DMS 273 (cell line): ENCODE measurements at regions not wholly inside any gene's neighbourhood (a gene's known extent, or its start where the extent isn't known, plus 50 kb on each side); places are given as distances from the start of the nearest gene placed in this dataset.

Experiments
- DNase-seq: peaks from one replicate; lab custom pipeline; 2025; ENCODE audit not compliant: unreplicated experiment; lab: John Stamatoyannopoulos, UW

DNA sequence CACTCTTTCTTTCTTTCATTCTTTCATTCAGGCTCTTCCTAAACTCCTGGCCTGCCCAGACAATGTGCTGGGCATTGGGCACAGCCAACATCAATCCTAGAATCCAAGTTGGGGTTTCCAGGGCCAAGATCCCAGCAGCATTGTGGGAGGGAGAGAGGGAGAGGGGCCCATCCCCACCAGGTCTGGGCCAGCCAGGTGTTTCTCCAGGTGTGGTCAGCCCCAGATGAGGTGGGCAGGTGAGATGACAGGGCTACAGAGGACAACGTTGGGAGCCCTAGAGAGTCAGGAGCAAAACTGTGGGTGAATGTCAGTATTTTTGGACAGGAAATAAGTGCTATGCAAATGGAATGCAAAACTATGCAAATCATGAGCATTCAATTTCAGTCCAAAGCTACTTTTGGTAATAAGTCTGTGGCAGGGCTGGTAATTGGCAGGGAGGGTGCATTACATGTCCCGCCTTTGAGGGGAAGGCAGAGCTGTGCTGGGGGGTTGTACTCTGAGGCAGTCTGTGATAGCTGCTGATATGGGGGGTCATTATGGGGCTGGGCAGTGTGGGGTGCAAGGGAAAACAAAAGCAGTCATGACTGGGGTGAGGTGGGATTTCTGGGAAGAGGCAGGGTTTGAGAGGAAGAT lies 139.9 kb upstream of the IGSF21 start:
- no peak for DNase-seq

DNA sequence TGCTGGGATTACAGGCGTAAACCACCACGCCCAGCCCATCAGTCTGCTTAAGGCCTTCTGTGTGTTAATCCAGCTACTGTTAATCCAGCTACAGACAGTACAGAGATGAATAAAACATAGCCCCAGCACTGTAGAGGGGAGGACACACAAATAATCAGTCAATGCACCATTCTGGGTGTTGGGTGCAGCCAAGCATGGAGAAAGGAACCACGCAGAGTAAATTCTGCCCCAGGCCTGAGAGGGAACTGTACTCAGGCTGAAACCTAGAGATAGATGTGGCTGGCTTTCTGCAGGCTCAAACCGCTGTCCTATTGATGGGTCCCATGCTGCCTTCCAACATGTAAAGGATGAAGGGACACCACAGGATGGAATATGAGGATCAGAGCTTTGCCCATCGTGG lies 136.8 kb upstream of the IGSF21 start:
- no peak for DNase-seq

DNA sequence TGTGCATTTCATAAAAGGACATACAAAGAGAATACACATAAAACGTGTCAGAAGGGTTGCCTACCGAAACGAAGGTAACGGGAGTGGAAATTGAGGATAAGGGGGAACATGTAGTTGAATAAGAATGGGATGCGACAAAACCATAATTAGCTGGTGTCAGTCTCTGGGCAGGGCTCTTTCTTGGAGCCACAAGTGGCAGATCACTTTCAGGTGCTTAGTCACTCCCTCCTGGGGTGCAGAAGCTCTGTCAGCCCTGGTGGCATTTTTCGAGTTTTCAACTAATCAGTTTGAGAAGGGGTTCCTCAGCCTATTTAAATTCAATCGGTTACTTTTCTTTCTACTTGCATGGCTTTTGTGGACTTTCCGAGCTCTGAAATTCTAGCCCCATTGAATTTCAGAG lies 133.9 kb upstream of the IGSF21 start:
- no peak for DNase-seq

DNA sequence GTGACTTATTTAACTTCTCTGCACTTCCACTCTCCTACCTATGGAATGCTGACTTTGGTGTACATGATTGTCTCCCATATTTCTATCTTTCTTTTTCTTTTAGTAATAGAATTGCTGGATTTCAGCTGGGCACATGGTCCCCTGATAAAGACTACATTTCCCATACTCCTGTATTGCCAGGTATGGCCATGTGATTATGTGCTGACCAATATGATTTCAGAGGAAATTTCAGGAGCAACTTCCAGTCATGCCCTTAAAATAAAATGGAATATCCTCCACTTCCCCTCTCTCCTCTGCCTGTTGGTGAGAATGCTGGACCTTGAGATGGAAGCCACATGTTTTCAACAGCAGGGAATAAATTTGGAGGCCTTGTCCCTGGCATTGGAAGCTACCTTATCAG lies 130.7 kb upstream of the IGSF21 start:
- DNase-seq, result peak; percentile 40

DNA sequence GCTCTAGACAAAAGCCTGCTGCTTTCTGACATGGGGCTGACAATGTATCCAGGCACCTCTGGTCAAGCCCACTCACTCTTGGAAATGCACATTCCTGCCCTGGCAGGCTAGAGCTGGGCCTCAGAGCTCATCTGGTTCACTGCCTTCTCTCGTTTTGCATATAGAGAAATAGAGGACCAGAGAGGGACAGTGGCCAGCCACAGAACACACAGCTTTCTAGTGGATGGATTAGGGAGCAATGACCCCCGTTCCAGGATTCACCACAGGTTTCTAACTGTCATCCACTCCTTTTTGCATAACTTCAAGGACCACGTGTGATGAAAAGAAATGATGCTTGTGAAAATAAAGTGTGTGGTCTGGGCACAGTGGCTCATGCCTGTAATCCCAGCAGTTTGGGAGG lies 129.6 kb upstream of the IGSF21 start:
- DNase-seq, result no peak

DNA sequence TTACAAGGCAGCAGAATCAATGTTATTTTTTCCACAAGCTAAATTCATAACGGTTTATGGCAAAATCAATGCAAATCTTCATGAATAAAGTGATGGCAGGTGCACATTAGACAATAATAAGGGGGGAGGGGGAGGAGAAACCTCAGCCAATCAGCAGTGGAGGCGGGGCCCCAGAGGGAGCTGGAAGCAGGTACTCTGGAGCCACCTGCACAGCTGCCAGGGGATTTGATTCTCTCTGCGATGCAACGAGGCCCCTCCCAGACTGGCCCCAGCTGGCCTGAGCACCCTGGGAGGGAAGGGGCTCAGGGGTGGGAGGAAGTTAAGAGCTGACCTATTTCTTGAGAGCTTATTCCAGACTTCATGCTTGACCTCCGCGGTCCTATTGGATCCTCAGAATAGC lies 127.8 kb upstream of the IGSF21 start:
- no peak for DNase-seq

DNA sequence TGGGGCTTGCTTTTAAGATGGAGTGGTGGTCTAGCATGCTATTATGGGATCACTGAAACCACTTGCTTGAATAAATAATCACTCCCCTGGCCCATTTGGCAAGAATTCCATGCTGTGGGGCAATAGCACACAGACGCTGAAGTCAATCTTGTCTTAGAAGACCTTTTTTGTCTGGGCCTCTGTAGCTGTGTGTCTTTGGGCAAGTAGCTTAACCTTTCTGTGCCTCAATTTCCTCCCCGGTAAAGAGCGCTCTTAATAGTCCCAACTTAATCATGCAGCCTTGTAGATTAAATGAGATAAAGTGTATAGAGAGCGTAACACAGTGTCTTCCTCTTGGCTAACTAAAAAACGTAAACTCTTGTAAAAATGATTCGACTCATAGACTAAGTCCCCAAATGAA lies 125.4 kb upstream of the IGSF21 start:
- DNase-seq, result no peak

DNA sequence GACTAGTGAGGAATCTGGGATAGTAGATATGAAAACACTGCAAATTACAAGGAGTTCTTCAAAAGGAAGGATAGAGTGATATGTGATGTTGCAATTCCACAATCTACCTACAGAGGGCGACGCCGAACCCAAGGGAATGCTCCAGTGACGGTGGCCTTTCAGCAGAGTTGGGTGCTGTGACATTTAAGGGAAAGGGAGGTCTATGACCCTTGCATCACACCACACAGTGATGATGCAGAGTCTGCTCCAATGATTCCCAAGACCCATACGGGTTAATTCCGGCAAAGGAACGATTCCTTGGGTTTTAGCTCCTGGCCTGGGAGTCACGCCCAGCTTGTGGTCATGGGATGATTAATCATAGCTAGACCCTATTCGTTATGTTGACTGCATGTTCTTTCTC lies 123.0 kb upstream of the IGSF21 start:
- peak; percentile 74 for DNase-seq

DNA sequence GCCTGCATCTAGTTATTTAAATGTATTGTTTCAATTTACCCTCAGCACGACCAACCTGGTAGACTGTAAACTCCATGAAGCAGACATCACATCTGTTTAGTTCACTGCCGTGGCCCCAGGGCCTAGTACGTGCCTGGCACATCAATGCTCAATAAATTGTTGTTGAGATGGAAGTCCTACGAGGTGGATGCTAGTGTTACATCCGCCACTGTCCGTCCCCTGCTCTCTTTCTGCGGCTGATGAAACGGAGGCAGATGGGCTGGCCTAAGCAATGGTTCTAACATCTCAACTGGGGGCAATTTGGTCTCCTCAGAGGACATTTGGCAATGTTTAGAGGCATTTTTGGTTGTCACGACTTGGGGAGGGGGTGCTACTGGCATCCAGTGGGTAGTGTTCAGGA lies 121.4 kb upstream of the IGSF21 start:
- no peak for DNase-seq

DNA sequence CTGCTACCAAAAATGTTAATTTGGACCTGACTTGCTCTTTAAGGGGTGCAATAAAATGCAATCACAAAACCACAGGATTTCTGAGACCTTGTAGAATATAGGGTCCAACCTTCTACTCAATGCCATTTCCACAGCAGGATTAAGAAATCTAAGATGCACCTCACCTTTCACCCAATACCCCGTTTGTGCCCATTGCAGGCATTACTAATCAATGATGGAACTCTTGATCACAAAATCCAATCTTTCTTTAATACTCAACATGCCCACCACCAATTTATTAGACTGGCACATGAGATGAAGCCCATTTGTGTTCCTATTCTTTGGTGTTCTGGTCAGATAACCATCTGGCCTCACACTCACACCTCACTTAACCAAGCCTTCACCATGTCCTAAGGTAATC lies 117.2 kb upstream of the IGSF21 start:
- no peak for DNase-seq

DNA sequence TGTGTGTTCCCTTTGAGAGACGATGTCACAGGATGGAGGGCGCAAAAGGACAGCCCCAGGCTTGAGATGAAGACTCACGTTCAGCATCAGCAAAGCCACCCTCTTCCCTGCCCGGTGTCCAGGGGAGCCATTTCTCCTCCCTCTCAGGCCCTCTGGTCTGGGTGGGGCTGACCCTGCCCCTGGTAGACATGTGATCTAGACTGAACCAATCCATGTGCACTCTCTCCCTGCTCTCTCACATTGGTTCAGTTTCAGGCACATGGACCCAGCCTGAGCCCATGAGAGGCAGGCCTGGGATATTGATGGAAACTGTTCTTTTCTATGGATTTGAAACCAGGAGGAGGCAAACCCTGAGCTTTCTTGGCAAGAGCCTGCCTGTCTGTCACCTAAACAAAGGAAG lies 115.6 kb upstream of the IGSF21 start:
- DNase-seq, result no peak

DNA sequence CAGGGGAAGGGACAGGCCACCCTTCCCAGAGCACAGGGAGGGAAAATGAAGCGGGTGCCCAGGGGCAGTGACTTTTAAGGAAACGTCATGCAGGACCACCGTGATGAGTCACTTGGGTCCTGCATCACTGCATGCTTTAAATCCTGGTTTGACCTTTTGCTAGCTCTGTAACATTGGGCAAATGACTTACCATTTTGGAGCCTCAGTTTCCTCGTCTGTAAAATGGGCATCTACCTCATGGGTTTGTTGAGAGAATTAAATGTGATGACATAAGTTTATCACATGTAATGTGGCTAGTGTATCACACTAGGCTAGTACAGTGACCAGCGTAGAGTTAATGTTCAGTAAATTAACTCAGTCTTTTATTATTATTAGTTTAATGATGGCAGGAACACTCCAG lies 114.8 kb upstream of the IGSF21 start:
- DNase-seq, result no peak

DNA sequence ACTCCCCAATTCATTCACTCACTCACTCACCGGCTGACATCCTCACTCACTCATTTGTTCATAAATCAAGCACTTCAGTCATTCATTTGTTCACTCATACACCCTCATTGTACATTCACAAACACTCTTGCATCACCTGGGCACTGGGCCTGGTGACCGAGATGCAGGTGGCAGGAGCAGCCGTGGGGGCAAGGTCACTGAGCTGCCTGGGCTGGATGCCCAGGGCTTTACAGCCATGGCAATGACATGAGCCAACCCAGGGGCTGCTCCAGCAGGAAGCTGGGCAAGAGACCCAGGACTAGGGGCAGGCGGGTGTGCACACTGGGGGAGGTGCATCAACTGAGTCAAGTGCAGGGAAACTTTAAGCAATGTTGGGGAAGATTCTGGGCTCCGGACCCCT lies 113.6 kb upstream of the IGSF21 start:
- DNase-seq, result no peak

DNA sequence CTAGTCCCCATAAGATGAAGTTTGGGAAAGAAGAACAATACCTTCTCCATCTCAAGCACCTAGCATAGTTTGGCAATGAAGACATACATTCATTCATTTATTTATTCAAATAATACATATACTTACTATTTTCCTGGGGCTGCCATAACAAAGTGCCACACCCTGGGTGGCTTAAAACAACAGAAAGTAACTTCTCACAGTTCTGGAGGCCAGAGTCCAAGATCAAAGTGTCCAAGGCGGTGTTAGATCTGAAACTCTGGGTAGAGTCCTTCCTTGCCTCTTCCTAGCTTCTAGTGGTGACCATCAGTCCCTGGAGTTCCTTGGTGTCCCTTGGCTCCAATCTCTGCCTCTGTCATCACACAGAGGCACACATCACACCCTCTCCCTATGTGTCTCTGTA lies 112.1 kb upstream of the IGSF21 start:
- DNase-seq, result no peak

DNA sequence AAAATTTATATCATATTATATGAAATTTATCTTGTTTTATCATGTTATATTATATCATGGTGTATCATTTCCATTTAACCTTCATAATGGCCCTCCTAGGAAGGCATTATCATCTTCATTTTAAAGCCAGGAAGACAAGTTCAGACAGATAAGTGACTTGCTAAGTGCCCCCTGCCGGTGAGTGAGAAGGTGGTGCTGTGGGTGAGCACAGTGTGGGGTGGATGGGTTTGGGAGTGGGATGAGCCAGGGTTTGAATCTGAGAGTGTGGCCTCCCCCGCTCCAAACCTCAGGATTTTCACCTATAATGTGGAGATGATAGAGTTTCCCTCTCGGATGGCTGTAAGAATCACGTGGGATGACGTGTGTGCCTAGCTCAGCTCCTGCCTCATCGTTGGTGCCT lies 108.7 kb upstream of the IGSF21 start:
- DNase-seq, result peak; percentile 47

DNA sequence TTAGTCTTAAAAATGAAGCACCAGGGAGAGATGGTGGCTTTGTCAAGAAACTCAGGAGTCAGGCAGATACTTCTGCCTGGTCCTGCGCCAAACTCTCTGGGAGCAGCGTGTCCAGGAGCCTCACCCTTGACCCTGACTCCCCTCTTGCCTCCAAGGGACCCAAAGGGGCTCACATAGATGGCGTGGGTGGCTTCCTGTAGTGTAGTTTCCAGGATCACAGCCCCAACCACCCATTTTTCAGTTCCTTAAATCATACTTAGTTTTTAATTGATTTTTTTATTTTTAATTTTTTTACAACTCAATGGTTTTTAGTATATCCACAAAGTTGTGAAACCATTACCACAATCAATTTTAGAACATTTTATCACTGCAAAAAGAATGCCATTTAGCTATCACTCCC lies 107.7 kb upstream of the IGSF21 start:
- DNase-seq, result no peak

DNA sequence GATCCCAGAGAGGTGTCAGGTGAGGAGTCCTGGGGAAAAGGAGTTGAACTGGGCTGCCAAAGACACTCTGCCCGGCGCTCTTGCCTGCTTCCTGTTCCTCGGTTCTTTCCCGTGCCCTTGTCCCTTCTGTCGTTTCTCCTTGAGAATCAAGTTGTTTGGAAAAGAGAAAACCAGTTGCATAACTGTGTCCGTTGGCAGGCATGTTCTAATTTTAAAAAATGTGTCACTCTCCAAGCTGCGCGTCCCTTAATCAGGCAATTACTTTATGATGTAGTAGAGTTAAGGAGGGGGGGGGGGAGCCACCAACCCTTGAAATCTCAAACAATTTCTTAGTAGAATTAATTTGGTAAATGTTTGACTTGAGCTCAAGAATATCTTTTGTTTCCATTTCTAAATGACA lies 105.9 kb upstream of the IGSF21 start:
- DNase-seq, result no peak

DNA sequence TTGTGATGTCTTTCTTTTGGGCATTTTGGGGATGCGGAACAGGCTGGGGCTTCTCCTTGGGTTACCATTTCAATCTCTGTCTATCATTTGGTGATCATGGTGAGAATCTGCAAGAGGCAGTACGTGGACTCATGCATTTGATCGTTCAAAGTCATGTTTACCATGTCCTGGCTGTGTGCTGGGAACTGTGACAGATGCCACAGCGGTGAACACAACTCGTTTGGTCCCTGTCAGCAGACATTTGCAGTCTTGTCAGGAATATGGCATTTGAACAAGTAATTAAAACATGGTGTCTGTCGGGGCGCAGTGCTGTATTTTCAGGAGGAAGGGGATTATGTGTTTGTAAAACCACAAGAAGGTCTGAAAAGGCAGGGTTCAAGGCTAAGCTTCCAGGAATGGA lies 103.3 kb upstream of the IGSF21 start:
- no peak for DNase-seq

DNA sequence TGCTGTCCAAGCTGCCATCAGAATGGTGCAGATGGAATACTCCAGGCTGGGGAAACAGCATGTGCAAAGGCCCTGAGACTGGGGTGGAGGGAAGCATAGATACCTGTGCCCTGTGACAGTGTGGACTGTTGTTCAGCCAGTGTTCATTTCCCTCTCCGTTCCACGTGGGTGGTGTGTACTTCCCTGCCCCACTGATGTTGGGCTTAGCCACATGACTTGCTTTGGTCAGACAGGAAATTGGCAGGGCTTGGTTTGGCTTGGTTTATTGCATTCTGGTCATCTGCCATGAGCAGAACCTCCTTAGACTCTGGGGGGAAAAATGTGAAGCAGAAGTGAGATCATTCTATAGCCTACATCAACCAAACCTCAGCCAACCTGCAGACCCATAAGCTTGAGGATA lies 102.4 kb upstream of the IGSF21 start:
- DNase-seq, result no peak

DNA sequence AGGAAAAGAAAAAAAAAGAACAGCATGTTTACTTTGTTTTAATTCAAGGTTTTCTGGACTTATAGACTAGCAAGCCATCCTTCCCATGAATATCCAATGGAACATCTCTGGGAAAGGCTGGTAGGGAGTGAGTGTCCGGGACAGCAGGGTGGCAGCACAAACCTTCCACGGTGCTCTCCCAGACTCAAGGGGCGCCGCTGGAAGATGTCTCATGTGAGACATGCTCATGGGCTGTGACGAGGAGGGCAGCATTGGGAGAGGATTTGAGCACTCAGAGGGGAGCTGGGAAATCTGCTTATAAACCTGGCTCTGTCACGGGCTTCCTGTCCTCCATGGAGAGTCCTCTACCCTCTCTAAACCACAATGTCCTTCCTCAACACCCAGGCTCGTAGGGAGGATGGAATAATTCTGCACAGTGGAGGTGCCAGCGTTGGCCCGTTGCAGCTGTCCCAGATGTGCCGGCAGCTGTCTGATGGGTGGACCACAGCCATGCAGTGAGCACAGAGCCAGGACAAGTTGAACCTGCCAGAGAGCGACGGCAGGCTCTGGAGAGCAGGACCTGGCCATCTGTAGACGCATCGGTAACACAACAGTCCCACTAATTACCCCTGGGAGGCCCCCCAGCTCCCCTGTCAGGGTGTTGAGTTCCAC lies 100.1 kb upstream of the IGSF21 start:
- peak; percentile 48 for DNase-seq

DNA sequence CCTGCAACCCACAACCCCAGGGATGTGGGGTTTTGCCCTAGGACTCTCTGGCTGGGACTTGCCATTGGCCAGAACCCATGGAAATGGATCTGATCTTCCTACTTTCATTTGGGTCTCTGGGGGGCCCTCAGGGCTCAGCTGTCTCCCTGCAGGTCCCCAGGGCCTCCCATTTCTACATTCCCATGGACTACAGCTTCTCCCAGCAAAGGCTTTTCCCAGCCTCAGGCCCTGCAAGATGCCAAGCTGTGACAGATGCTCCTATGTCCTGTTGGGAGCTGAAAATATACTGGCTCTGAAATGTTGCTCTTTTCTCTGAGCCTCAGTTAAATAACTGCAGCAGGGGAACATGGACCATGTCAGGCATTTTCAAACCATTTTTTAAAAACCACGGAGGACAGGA lies 99.5 kb upstream of the IGSF21 start:
- peak; percentile 42 for DNase-seq

DNA sequence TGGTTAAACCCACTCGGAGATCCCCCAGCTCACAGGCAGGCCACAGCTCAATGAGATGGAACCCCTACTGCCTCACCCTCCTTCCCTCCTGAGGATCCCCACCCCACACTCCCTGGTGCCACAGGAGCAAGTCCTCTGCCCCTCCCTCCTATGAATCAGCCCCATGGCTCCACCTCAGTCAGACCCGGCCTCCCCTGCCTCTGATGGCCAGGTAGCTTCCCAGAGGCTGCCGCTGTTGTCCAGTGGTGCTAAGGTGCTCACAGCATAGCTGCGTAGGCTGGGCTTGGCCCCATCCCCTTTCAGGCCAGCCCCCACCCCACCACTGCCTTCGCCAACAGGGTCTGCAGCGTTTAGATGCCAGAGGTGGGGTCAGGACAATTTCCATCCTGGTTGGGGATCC lies 98.5 kb upstream of the IGSF21 start:
- no peak for DNase-seq

DNA sequence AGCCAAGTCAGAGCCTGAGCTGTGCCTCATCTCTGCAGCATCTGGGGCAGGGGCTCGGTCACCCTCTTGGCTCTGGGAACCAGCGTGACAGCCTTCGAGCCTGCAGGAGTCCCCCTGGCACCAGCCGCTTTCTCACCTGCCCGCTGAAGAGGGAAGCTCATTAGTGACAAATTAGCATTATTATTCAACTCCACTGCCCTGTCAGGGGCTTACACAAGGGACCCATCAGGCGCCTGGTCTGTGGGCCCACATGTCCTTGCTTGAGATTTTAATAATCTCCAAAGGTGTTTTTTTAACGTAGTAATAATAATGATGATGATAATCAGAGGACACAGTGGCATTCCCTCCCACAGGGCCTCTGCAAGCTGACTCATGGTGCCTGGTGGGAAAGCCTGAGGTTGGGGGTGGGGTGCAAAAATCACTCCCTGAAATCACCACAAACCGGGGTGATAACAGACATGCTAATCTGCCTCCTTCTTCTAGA lies 98.1 kb upstream of the IGSF21 start:
- DNase-seq, result no peak
